NCI-H146 (cell line): ENCODE measurements at regions not wholly inside any gene's neighbourhood (a gene's known extent, or its start where the extent isn't known, plus 50 kb on each side); places are given as distances from the start of the nearest gene placed in this dataset.

Experiments
- DNase-seq: peaks from one replicate; lab custom pipeline; 2025; lab: John Stamatoyannopoulos, UW

GRCh38 chr13:40252241-40252640 is 414.2 kb downstream of the FOXO1 start:
- DNase-seq = no peak

- no peak for DNase-seq
Observed at GRCh38 chr13:40252676-40253075, 413.8 kb downstream of the FOXO1 start.

- no peak for DNase-seq
Observed at GRCh38 chr13:40254394-40254793, 412.0 kb downstream of the FOXO1 start.

GRCh38 chr13:40255551-40255950 is 410.9 kb downstream of the FOXO1 start:
- DNase-seq = no peak

GRCh38 chr13:40259899-40260298 is 406.5 kb downstream of the FOXO1 start:
- no peak for DNase-seq

- DNase-seq = peak; percentile 20
Observed at GRCh38 chr13:40261336-40261735, 405.1 kb downstream of the FOXO1 start.

- no peak for DNase-seq
Observed at GRCh38 chr13:40261947-40262346, 404.5 kb downstream of the FOXO1 start.

GRCh38 chr13:40269086-40269485 is 397.4 kb downstream of the FOXO1 start:
- no peak for DNase-seq

- no peak for DNase-seq
Observed at GRCh38 chr13:40270726-40271125, 395.7 kb downstream of the FOXO1 start.

- no peak for DNase-seq
Observed at GRCh38 chr13:40271271-40271885, 395.1 kb downstream of the FOXO1 start.

GRCh38 chr13:40271931-40272775 is 394.3 kb downstream of the FOXO1 start:
- DNase-seq = peak; percentile 22

- DNase-seq = no peak
Observed at GRCh38 chr13:40272776-40273139, 393.7 kb downstream of the FOXO1 start.

GRCh38 chr13:40273253-40274025 is 393.0 kb downstream of the FOXO1 start:
- no peak for DNase-seq

- DNase-seq = no peak
Observed at GRCh38 chr13:40274103-40274502, 392.3 kb downstream of the FOXO1 start.

GRCh38 chr13:40275155-40275554 is 391.3 kb downstream of the FOXO1 start:
- DNase-seq = no peak

- DNase-seq = no peak
Observed at GRCh38 chr13:40275636-40276035, 390.8 kb downstream of the FOXO1 start.

- no peak for DNase-seq
Observed at GRCh38 chr13:40283666-40284065, 382.8 kb downstream of the FOXO1 start.

- DNase-seq = no peak
Observed at GRCh38 chr13:40285634-40286033, 380.8 kb downstream of the FOXO1 start.

- no peak for DNase-seq
Observed at GRCh38 chr13:40287428-40287827, 379.0 kb downstream of the FOXO1 start.

GRCh38 chr13:40288259-40288658 is 378.2 kb downstream of the FOXO1 start:
- no peak for DNase-seq

GRCh38 chr13:40290758-40291157 is 375.7 kb downstream of the FOXO1 start:
- no peak for DNase-seq

GRCh38 chr13:40292108-40292507 is 374.3 kb downstream of the FOXO1 start:
- DNase-seq = no peak

- DNase-seq = no peak
Observed at GRCh38 chr13:40292536-40292935, 373.9 kb downstream of the FOXO1 start.
